IPS-15b (cell line): ENCODE measurements at regions not wholly inside any gene's neighbourhood (a gene's known extent, or its start where the extent isn't known, plus 50 kb on each side); places are given as distances from the start of the nearest gene placed in this dataset.

Source experiments
- H3K27me3 ChIP-seq: one replicate; pipeline ENCODE4 v1.6.1; 2013; ENCODE audit warnings: low read length; ENCODE audit not compliant: control insufficient read depth, insufficient read depth
- H3K36me3 ChIP-seq: one replicate; pipeline ENCODE4 v1.6.1; 2013; ENCODE audit warnings: low read length; ENCODE audit not compliant: control insufficient read depth, insufficient read depth
- H3K4me1 ChIP-seq: one replicate; pipeline ENCODE4 v1.6.1; 2013; ENCODE audit warnings: mild to moderate bottlenecking, low read length; ENCODE audit not compliant: control insufficient read depth, insufficient read depth
- H3K4me3 ChIP-seq: one replicate; pipeline ENCODE4 v1.5.1; 2013; ENCODE audit warnings: low read depth, low read length
- H3K9ac ChIP-seq: one replicate; pipeline ENCODE4 v1.6.1; 2013; ENCODE audit warnings: low read depth, mild to moderate bottlenecking, low read length
- H3K9me3 ChIP-seq: one replicate; pipeline ENCODE4 v1.6.1; 2013; ENCODE audit warnings: mild to moderate bottlenecking, low read length; ENCODE audit not compliant: control insufficient read depth, insufficient read depth

DNA sequence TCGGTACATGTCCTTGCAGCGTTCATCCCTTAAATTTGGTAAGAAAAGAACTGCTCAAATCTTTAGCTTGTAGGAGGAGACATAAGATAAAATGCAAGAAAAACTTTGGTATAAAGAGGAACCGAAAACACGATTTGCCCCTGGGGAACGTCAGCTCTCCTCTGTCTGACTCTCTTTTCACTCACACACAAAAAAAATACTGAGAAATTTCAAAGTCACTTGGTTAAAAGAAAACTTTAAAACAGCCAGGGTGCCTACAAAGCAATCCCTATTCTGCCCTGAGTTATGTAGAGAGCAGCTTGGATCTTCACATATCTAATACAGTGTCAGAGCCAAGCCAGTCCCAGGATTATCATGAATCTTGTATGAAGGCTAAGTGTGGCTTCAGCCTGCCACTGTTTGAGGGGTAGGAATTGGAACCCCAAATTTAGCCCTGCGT lies 248.5 kb upstream of the CXXC4 start:
- Histone ChIP-seq H3K9me3 (no peaks in the 10 kb centered on the region), H3K9ac (no peak overlapping the region), H3K27me3 (no peaks in the 10 kb centered on the region), H3K4me1 (no peaks in the 10 kb centered on the region), H3K4me3 (no peak overlapping the region), H3K36me3 (no peaks in the 10 kb centered on the region)

DNA sequence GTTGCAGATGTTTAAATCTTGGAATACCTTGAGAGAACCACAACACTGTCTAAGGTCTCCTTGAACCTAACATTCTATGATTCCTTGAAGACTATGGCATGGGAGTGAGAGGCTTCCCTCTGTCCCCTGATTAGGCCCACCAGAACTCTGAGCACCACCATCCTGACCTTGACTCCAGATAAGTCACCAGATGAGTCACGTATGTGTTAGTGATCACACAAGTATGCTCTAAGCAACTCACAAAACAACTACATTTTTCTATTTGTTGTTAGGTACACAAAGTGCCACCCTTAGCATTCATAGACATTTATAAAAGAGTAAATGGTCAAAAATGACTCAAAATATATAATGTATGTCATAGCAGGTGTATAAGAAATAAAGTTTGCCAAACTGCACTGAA lies 252.9 kb upstream of the CXXC4 start:
- Histone ChIP-seq H3K4me1 (no peaks in the 10 kb centered on the region), H3K4me3 (no peak overlapping the region), H3K9me3 (no peaks in the 10 kb centered on the region), H3K9ac (no peak overlapping the region), H3K36me3 (no peaks in the 10 kb centered on the region), H3K27me3 (no peaks in the 10 kb centered on the region)

DNA sequence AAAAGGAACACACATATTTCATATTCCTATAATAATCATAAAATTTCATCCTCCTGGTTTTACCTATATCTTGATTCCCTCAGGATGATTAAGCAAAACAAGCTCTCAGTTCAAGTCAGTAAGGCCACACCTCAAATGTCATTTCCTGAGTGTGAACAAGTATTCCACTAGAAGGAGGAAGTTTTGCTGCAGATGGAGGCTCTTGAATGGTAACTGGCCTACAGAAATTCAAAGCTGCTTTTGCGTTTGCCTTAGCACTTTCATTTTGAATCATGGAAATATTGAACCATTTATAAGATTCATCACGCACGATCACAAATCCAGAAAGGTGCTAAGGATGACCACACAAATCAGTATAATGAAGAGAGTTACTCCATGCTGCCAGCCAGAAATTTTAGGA lies 254.4 kb upstream of the CXXC4 start:
- Histone ChIP-seq H3K9me3 (no peaks in the 10 kb centered on the region), H3K4me1 (no peaks in the 10 kb centered on the region), H3K27me3 (no peaks in the 10 kb centered on the region), H3K36me3 (no peaks in the 10 kb centered on the region), H3K4me3 (no peak overlapping the region), H3K9ac (no peak overlapping the region)

DNA sequence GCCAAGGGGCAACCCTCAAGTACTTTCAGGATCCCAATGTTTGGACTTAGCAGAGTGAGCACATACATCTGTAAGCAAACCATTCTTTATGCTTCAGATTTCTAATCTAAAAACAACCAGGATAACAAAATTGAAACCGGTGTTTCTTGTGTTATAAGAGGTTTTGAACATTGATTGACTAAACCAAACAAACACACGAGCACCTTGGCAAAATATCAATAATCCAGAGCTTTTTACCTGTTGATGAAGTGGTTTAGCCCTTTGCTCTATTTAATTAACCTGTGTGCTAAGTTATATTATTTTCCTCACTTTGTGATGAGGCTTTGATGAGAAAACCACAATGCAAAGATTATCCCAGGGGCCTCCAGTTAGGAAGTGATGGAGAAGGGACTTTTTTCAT lies 255.3 kb upstream of the CXXC4 start:
- H3K9ac ChIP-seq = no peak overlapping the region
- no peak overlapping the region for H3K4me3 ChIP-seq
- H3K27me3 ChIP-seq = no peaks in the 10 kb centered on the region
- no peaks in the 10 kb centered on the region for H3K4me1 ChIP-seq
- no peaks in the 10 kb centered on the region for H3K36me3 ChIP-seq
- no peaks in the 10 kb centered on the region for H3K9me3 ChIP-seq

DNA sequence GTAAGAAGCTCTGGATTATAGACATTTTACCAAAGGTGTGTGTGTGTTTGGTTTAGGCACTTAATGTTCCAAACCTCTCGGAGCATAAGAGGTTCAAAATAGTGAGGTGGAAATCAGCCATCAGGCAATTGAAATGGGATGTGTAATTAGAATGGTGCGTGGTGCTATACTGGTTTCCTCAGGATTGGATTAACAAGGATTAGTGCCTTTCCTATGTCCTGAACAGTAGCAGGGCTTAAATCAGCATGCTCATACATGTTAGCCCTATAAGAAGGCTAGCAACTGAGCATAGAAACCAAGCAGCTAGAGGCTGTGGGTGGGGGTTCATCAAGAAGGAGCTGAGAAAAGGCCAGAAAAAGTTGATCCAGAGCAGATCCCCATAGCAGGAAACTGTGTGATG lies 256.8 kb upstream of the CXXC4 start:
- Histone ChIP-seq H3K27me3 (no peaks in the 10 kb centered on the region), H3K36me3 (no peaks in the 10 kb centered on the region), H3K4me3 (no peak overlapping the region), H3K4me1 (no peaks in the 10 kb centered on the region), H3K9me3 (no peaks in the 10 kb centered on the region), H3K9ac (no peak overlapping the region)

DNA sequence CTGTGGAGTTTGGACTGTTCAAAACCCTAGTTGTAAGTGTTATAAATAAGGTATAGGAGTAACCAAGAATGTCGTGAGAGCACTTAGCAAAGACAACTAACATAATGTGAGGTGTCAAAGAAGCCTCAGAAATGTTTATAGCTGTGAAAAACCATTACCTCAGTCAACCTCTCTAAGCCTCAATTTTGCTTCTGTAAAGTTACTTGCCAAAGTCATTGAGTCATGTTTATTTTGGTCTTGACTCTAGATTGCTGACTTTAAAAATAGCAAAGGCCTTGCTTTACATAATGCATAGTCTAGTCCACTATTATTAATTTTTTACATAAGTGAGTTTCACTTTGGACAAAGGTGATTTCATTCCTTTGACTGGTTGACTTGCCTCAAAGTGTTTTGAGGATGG lies 257.6 kb upstream of the CXXC4 start:
- Histone ChIP-seq H3K9me3 (no peaks in the 10 kb centered on the region), H3K27me3 (no peaks in the 10 kb centered on the region), H3K4me1 (no peaks in the 10 kb centered on the region), H3K4me3 (no peak overlapping the region), H3K36me3 (no peaks in the 10 kb centered on the region), H3K9ac (no peak overlapping the region)

DNA sequence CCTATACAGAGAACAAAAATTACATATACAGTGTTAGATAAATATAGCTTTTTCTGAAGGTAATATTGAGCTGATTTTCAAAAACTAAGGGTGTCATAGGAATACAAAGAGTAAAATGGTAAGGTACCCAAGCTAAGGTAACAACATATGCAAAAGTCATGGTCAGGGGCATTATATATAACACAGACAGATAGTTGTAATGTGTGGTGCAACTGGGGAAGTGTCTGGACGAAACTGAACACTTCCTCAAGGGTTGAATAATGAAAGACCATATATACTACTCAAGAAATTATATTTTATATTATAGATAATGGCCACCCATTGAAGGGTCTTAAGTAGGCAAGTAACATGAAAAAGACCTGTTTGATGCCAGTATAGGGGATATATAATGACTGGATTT lies 262.1 kb upstream of the CXXC4 start:
- Histone ChIP-seq H3K4me3 (no peak overlapping the region), H3K27me3 (no peaks in the 10 kb centered on the region), H3K4me1 (no peaks in the 10 kb centered on the region), H3K9me3 (no peaks in the 10 kb centered on the region), H3K9ac (no peak overlapping the region), H3K36me3 (no peaks in the 10 kb centered on the region)

DNA sequence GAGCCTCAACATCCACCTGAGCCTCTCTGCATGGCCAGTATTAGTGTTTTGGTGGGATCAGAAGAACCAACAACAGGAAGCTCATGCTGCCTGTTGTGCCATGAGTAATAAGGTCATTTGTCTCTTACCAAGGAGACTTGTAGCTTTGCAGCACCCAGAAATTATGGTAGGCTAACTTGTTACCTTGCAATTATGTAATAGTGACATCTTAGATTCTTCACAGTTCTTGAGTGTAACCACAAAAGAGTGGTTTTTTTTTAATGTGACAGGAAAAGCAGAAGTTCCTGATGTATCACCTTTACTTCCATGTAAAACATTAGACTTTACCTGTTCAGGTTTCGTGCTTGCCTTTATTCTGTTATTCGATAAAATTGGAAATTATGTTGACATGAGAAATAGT lies 263.9 kb upstream of the CXXC4 start:
- H3K4me3 ChIP-seq = no peak overlapping the region
- H3K9me3 ChIP-seq = no peaks in the 10 kb centered on the region
- no peaks in the 10 kb centered on the region for H3K27me3 ChIP-seq
- H3K9ac ChIP-seq = no peak overlapping the region
- H3K36me3 ChIP-seq = no peaks in the 10 kb centered on the region
- peaks cover 2% of the 10 kb centered on the region for H3K4me1 ChIP-seq

DNA sequence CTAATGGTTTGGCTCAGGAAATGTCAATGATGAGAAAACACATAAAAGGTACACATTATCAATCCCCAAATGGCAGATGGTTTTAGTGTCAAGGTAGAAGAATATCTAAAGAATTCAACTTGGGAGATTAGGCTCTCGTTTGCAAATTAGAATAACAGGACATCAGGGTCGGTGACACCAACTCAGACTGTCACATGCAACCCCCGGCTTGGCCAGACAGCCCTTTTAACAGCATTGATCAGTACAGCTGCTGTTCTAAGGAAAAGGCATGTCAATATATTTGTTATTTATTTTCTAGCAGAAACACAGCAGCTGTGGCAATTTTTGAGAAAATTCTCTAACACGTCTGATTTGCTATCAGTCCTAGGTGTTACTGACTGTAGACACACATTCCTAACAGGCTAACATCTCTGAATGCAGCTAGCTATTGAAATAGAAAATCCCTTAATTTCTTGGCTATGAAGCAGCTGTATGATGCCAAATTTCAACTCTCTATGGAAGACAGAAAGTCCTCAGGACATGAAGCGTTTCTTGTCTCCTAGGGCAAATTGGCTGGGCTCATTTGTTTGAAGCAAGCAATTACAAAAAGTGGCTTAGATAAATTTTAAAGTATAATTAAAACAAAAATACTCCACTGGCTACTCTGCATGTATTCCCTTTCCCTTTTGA lies 269.0 kb upstream of the CXXC4 start:
- no peaks in the 10 kb centered on the region for H3K9me3 ChIP-seq
- peaks cover 2% of the 10 kb centered on the region for H3K4me1 ChIP-seq
- H3K9ac ChIP-seq = no peak overlapping the region
- no peaks in the 10 kb centered on the region for H3K36me3 ChIP-seq
- H3K27me3 ChIP-seq = no peaks in the 10 kb centered on the region
- H3K4me3 ChIP-seq = no peak overlapping the region

DNA sequence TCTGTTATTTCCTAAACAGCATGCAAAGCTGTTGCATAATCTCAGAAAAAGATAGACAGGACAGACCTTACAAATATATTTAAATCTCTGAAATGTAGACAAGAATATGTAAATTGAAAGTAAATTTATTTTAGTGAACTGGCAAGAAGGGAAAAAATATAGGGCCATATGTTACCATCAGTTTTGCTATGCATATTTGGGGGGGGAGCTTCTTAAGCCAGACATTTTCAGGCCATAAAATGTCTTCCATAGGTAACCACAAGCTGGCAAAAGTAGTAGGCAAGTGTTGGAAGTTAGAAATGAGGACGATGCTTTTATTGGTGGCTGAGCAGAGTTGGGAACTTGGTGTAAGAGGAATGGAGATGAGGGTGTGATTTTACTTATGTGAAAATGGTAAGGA lies 272.0 kb upstream of the CXXC4 start:
- Histone ChIP-seq H3K4me3 (no peak overlapping the region), H3K36me3 (no peaks in the 10 kb centered on the region), H3K4me1 (peaks cover 2% of the 10 kb centered on the region), H3K27me3 (peaks cover 14% of the 10 kb centered on the region), H3K9ac (no peak overlapping the region), H3K9me3 (no peaks in the 10 kb centered on the region)

DNA sequence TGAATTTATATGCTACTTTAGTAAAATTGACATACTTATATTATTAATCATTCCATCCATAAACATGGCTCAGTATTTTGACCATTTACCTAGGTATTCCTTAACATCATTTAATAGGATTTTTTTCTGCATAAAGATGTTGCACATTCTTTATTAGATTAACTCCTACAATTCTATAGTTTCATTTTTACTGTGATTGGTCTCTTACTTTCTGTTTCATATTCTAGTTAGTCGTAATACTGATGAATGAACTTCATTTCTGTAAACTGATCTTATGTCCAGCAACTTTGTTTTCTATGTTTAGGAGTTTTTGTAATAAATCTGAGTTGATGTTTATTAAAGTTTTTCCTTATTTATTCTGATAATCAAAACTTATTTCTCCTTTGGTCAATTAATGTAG lies 278.2 kb upstream of the CXXC4 start:
- no peak overlapping the region for H3K9ac ChIP-seq
- no peaks in the 10 kb centered on the region for H3K4me1 ChIP-seq
- no peak overlapping the region for H3K4me3 ChIP-seq
- peaks cover 14% of the 10 kb centered on the region for H3K27me3 ChIP-seq
- no peaks in the 10 kb centered on the region for H3K9me3 ChIP-seq
- H3K36me3 ChIP-seq = no peaks in the 10 kb centered on the region

DNA sequence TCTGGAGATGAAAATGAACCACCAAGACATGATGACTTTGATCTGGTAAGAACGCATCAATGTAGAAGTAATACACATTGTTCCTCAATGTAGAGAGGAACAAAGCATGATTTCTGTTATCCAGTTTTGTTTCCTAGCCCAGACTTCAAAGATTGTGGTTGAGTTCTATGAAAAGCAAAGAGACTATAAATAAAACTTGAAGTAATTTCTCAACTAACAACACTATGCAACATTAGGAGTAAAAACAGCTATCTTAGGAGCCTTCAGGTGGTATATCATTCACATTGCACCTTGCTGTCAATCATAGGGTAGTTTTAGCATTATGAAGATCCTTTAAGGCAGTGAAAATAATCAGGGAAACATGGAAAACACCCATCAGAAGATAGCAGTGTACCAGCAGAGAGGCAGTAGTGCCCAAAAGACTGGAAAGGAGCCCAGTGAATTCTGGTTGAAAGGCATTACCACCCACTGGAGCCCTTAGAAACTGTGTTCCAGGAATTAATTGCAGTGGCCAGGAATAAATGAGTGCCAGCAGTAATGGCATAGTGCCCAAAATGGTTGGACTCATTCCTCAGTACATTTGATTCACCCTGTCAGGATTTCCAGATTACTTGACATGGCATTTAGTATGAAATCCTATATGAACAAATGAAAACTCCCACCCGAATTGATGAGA lies 300.7 kb upstream of the CXXC4 start:
- no peak overlapping the region for H3K4me3 ChIP-seq
- no peak overlapping the region for H3K9ac ChIP-seq
- no peaks in the 10 kb centered on the region for H3K36me3 ChIP-seq
- no peaks in the 10 kb centered on the region for H3K27me3 ChIP-seq
- H3K9me3 ChIP-seq = no peaks in the 10 kb centered on the region
- no peaks in the 10 kb centered on the region for H3K4me1 ChIP-seq
